ENCODE measurements at regions not wholly inside any gene's neighbourhood (a gene's known extent, or its start where the extent isn't known, plus 50 kb on each side); places are given as distances from the start of the nearest gene placed in this dataset.

GRCh38 chr4:27278615-27279375, 418.2 kb downstream of the STIM2 start:
- TF ChIP-seq GATA1 (IDR thresholded peaks at IDR 0.05; ENCODE audit: low read depth, low read length) (no peak), POLR2A (IDR thresholded peaks at IDR 0.05; ENCODE audit: low read length) (no peak)
- DNase-seq, result peak in 1 of 2 experiments; percentile 8

GRCh38 chr4:27288496-27288895, 427.9 kb downstream of the STIM2 start:
- no peak for DNase-seq

GRCh38 chr4:27289704-27290103, 429.1 kb downstream of the STIM2 start:
- TF ChIP-seq POLR2A (IDR thresholded peaks at IDR 0.05; ENCODE audit: low read length) (no peak), GATA1 (IDR thresholded peaks at IDR 0.05; ENCODE audit: low read depth, low read length) (no peak)

More at GRCh38 chr4:27288496-27288895, 427.9 kb downstream of the STIM2 start:
- TF ChIP-seq POLR2A (IDR thresholded peaks at IDR 0.05; ENCODE audit: low read length), result no peak
- no peak for TF ChIP-seq GATA1 (IDR thresholded peaks at IDR 0.05; ENCODE audit: low read depth, low read length)

GRCh38 chr4:27293831-27294230, 433.2 kb downstream of the STIM2 start:
- DNase-seq, result no peak
- TF ChIP-seq POLR2A (IDR thresholded peaks at IDR 0.05; ENCODE audit: low read length) (no peak), GATA1 (IDR thresholded peaks at IDR 0.05; ENCODE audit: low read depth, low read length) (no peak)

More at GRCh38 chr4:27289704-27290103, 429.1 kb downstream of the STIM2 start:
- no peak for DNase-seq

- TF ChIP-seq GATA1 (IDR thresholded peaks at IDR 0.05; ENCODE audit: low read depth, low read length) (no peak), POLR2A (IDR thresholded peaks at IDR 0.05; ENCODE audit: low read length) (no peak)
- no peak for DNase-seq
Observed at GRCh38 chr4:27304751-27305150, 444.1 kb downstream of the STIM2 start.

- TF ChIP-seq POLR2A (IDR thresholded peaks at IDR 0.05; ENCODE audit: low read length), result no peak
- no peak for DNase-seq
Observed at GRCh38 chr4:27305246-27305645, 444.6 kb downstream of the STIM2 start.

GRCh38 chr4:27308379-27308778, 447.7 kb downstream of the STIM2 start:
- TF ChIP-seq GATA1 (IDR thresholded peaks at IDR 0.05; ENCODE audit: low read depth, low read length), result no peak
- TF ChIP-seq POLR2A (IDR thresholded peaks at IDR 0.05; ENCODE audit: low read length), result no peak
- no peak for DNase-seq

- TF ChIP-seq POLR2A (IDR thresholded peaks at IDR 0.05; ENCODE audit: low read length) (no peak), GATA1 (IDR thresholded peaks at IDR 0.05; ENCODE audit: low read depth, low read length) (no peak)
- no peak for DNase-seq
Observed at GRCh38 chr4:27315625-27316024, 455.0 kb downstream of the STIM2 start.

GRCh38 chr4:27316176-27316575, 455.5 kb downstream of the STIM2 start:
- TF ChIP-seq POLR2A (IDR thresholded peaks at IDR 0.05; ENCODE audit: low read length), result no peak

GRCh38 chr4:27318740-27319139, 458.1 kb downstream of the STIM2 start:
- peak; percentile 11 to 30 for DNase-seq
- no peak for TF ChIP-seq GATA1 (IDR thresholded peaks at IDR 0.05; ENCODE audit: low read depth, low read length)
- no peak for TF ChIP-seq POLR2A (IDR thresholded peaks at IDR 0.05; ENCODE audit: low read length)

More at GRCh38 chr4:27316176-27316575, 455.5 kb downstream of the STIM2 start:
- no peak for DNase-seq

- TF ChIP-seq POLR2A (IDR thresholded peaks at IDR 0.05; ENCODE audit: low read length) (no peak), GATA1 (IDR thresholded peaks at IDR 0.05; ENCODE audit: low read depth, low read length) (no peak)
- DNase-seq, result no peak
Observed at GRCh38 chr4:27326991-27327390, 466.4 kb downstream of the STIM2 start.

GRCh38 chr4:27327421-27328181, 467.0 kb downstream of the STIM2 start:
- TF ChIP-seq GATA1 (IDR thresholded peaks at IDR 0.05; ENCODE audit: low read depth, low read length) (no peak), POLR2A (IDR thresholded peaks at IDR 0.05; ENCODE audit: low read length) (no peak)
- no peak for DNase-seq

GRCh38 chr4:27338530-27338929, 477.9 kb downstream of the STIM2 start:
- no peak for TF ChIP-seq POLR2A (IDR thresholded peaks at IDR 0.05; ENCODE audit: low read length)
- no peak for TF ChIP-seq GATA1 (IDR thresholded peaks at IDR 0.05; ENCODE audit: low read depth, low read length)
- DNase-seq, result no peak

- no peak for DNase-seq
- no peak for TF ChIP-seq GATA1 (IDR thresholded peaks at IDR 0.05; ENCODE audit: low read depth, low read length)
- no peak for TF ChIP-seq POLR2A (IDR thresholded peaks at IDR 0.05; ENCODE audit: low read length)
Observed at GRCh38 chr4:27343411-27343810, 482.8 kb downstream of the STIM2 start.

- DNase-seq, result no peak
- TF ChIP-seq POLR2A (IDR thresholded peaks at IDR 0.05; ENCODE audit: low read length) (no peak), GATA1 (IDR thresholded peaks at IDR 0.05; ENCODE audit: low read depth, low read length) (no peak)
Observed at GRCh38 chr4:27350161-27350560, 489.5 kb downstream of the STIM2 start.
